Activated CD4-positive, alpha-beta T cell treated with anti-CD3 and anti-CD28 coated beads, Interleukin-2, amount 10 ng/mL, durations not matched to agents 24 days and 14 days (primary cell): ENCODE measurements at regions not wholly inside any gene's neighbourhood (a gene's known extent, or its start where the extent isn't known, plus 50 kb on each side); places are given as distances from the start of the nearest gene placed in this dataset.
"Not testable (repeated sequence)": the region's sequence is repeated elsewhere in the genome, so short reads cannot be mapped to it uniquely, and the experiment has no call there.

Source experiments
- DNase-seq: peaks from one replicate; pipeline ENCODE4 v3.0.0; 2022
- H3K27ac Mint-ChIP-seq: one replicate; pipeline ENCODE4 v1.8.0; 2022; ENCODE audit warnings: mild to moderate bottlenecking, mixed read lengths
- H3K27me3 Mint-ChIP-seq: one replicate; pipeline ENCODE4 v1.8.0; 2022; ENCODE audit warnings: mixed read lengths
- H3K36me3 Mint-ChIP-seq: one replicate; pipeline ENCODE4 v1.8.0; 2022; ENCODE audit warnings: low read depth, mild to moderate bottlenecking, mixed read lengths
- H3K4me1 Mint-ChIP-seq: one replicate; pipeline ENCODE4 v1.8.0; 2021; ENCODE audit warnings: mixed read lengths
- H3K4me3 Mint-ChIP-seq: one replicate; pipeline ENCODE4 v1.8.0; 2022; ENCODE audit warnings: mild to moderate bottlenecking, moderate library complexity, mixed read lengths
- H3K9me3 Mint-ChIP-seq: one replicate; pipeline ENCODE4 v1.8.0; 2021; ENCODE audit warnings: mixed read lengths
- intact Hi-C: fragments of 100-400 bp; cut with micrococcal nuclease; formaldehyde crosslinking; loops from one replicate; pipeline ENCODE4 v1.15.1; 2023

DNA sequence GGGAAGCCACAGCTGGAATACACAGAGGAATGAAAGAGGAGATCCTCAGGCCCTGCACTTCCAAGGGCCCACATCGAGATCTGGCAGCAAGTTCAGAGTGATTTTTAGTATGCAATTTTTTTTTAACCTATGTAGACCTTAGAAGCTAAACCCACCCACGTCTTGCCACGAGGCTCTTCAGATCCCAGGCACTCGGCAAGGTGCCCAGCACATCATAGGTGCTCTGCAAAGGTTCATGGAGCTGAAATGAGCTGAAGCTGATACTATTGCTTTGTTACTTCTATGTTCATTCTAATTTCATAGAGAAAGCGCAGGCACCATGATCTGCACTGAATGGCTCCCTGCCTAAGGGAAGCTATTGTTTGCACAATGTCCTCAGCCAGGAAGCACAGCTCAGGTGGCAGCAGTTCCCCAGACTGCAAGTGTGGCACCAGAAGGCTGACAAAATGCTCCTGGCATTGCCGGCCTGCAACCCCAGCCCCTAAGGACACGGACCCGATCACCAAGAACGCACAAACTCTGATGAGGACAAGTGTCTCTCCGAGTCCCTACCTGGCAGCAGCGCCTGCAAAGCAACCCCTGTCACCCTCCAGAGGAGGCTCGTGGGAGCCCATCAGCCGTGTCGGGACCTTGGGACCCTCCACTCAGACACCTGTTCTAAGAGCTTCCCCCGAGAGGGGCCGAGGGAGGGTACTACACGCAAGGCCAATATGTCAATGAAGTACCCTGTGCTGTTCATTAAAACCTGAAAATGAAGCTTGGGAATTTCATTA, 264.2 kb downstream of the NPHP4 start:
- no peaks in the 10 kb centered on the region for H3K4me1 Mint-ChIP-seq
- intact Hi-C loops: no loop called here
- H3K4me3 Mint-ChIP-seq: no peak overlapping the region
- H3K27ac Mint-ChIP-seq: no peak overlapping the region
- H3K27me3 Mint-ChIP-seq: no peaks in the 10 kb centered on the region
- no peak for DNase-seq
- no peaks in the 10 kb centered on the region for H3K9me3 Mint-ChIP-seq
- no peaks in the 10 kb centered on the region for H3K36me3 Mint-ChIP-seq

DNA sequence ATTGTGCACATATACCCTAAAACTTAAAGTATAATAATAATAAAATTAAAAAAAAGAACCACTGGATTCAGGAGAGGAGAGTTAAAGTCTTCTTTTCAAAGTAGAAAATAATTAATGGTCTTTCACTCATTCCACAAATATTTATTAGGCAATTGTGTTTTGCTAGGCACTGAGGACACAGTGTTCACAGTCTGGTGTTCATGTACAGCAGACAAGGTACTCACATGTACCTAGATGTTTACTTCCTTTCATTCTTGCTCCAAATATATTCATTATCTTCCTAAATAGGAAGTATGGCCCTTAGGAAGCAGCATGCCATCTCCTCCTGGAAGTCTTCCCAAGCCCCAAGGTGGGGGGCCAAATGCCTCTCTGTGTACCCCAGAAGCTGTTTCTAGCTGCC, 265.0 kb downstream of the NPHP4 start:
- Mint-ChIP-seq H3K4me1 (no peaks in the 10 kb centered on the region), H3K27ac (no peak overlapping the region), H3K4me3 (no peak overlapping the region), H3K36me3 (no peaks in the 10 kb centered on the region), H3K9me3 (no peaks in the 10 kb centered on the region), H3K27me3 (no peaks in the 10 kb centered on the region)
- intact Hi-C loops: no loop called here
- DNase-seq: no peak

DNA sequence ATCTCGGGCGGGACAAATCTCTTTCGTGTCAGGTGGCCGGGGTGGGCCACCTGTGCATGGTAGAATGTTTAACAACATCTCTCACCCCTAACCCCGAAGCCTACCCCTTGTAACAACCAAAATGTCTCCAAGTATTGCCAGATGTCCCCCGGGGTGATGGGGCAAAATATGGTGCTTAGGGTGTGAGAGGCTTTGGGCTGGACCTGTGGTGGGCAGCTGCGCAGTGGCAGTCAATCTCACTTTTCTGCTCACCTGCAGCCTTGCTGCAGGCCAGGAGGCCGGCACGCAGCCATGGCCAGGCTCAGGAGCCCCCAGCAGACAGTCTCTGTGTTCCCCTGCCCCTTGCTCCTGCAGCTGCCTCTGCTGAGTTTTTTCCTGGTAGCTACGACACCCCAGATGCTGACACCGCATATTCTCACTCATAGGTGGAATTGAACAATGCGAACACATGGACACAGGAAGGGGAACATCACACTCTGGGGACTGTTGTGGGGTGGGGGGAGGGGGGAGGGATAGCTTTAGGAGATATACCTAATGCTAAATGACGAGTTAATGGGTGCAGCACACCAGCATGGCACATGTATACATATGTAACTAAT, 265.5 kb downstream of the NPHP4 start:
- H3K27ac Mint-ChIP-seq, H3K36me3 Mint-ChIP-seq, H3K4me3 Mint-ChIP-seq, H3K9me3 Mint-ChIP-seq, DNase-seq, H3K4me1 Mint-ChIP-seq, intact Hi-C loops, H3K27me3 Mint-ChIP-seq: not testable (repeated sequence)

DNA sequence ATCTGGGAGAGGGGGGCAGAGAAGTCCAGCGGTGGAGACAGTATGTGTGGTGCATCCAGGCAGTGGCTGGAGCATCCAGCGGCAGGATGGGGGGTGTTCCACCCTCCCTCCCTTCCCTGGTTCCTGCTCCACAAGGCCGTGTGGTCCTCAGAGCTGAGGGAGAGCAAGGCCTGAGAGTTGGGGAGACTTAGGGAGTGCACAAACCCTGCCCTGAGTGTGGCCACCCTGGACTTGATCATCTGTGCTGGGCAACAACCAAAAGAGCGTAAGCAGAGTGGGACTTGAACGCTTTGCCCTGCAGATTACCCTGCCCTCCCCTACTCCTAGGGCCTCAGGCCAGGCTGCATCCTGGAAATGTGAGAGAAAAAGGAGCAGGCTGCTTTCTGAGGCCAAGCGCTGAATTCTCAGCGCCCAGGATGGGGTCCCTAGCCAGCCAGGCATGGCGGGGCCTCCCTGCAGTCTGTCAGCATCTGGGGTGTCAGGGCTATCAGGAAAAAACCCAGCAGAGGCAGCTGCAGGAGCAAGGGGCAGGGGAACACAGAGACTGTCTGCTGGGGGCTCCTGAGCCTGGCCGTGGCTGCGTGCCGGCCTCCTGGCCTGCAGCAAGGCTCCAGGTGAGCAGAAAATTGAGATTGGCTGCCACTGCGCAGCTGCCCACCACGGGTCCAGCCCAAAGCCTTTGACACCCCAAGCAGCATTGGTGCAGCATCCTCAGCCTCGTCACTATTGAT, 266.2 kb downstream of the NPHP4 start:
- H3K27ac Mint-ChIP-seq: no peak overlapping the region
- no peak for DNase-seq
- no peaks in the 10 kb centered on the region for H3K9me3 Mint-ChIP-seq
- H3K4me3 Mint-ChIP-seq: no peak overlapping the region
- intact Hi-C loops: no loop called here
- no peaks in the 10 kb centered on the region for H3K27me3 Mint-ChIP-seq
- no peaks in the 10 kb centered on the region for H3K4me1 Mint-ChIP-seq
- H3K36me3 Mint-ChIP-seq: no peaks in the 10 kb centered on the region

DNA sequence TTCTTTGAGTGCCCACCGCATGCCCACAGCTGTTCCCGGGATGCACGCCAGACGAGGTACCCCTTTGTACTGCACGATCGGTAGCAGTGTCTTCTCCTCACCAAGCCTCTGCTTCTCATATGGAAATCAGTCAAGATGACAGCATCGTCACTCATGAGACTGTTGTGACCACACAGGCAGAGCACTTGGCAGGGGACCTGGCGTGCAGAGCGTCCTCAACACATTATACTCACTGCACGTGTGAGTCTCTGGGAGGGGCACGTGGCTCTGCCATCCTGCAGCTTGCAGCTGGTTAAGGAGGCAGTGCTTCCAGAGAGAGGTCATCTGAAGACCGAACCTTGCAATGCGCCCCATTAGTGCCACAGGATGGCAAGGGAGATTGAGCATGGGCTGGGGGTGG, 266.8 kb downstream of the NPHP4 start:
- intact Hi-C loops: no loop called here
- Mint-ChIP-seq H3K27me3 (no peaks in the 10 kb centered on the region), H3K4me3 (no peak overlapping the region), H3K27ac (no peak overlapping the region), H3K36me3 (no peaks in the 10 kb centered on the region), H3K4me1 (no peaks in the 10 kb centered on the region), H3K9me3 (no peaks in the 10 kb centered on the region)
- no peak for DNase-seq

DNA sequence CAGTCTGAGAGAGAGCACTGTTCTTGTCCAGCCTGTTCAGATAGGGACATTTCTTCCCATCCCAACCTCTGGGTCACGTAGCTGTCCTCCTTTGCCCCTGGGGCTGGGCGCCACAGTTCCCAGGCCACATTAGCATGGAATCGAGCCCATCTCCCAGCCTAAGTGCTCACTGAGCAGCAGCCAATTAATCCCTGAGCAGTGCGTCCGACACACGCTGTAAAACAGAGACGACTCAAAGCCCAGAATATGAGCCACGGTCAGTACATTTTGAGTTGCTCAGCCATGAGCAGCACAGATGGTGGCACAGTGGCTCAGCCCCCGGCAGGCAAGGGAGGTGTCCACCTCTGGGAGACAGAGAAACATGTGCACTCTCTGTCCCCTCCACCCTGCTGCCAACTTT, 267.4 kb downstream of the NPHP4 start:
- no peak overlapping the region for H3K4me3 Mint-ChIP-seq
- H3K27me3 Mint-ChIP-seq: no peaks in the 10 kb centered on the region
- no peaks in the 10 kb centered on the region for H3K9me3 Mint-ChIP-seq
- H3K36me3 Mint-ChIP-seq: no peaks in the 10 kb centered on the region
- no peaks in the 10 kb centered on the region for H3K4me1 Mint-ChIP-seq
- no peak for DNase-seq
- H3K27ac Mint-ChIP-seq: no peak overlapping the region
- intact Hi-C loops: no loop called here

DNA sequence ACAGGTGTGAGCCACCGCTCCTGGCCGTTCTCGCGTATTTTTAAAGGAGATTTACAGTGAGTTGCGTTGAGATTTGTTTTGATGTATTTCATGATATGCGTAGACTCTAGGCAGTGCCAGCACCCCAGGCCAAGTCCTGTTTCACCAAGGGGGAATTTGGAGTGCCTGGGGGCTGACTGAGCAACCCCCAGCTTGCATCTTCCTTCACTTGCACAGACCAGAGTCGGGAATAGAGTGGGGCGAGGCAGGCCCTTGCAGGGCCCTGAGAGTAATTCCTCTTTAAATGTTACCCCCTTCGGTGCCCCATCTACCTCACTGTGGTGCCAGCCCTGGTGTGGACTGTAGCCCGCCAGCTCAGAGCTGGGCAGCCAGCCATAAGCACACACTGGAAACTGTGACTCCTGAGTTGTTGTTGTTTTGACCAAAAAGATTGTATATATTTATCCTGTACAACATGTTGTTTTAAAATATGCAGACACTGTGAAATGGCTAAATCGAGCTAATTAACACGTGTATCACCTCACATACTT, 269.5 kb downstream of the NPHP4 start:
- DNase-seq: no peak
- Mint-ChIP-seq H3K36me3 (no peaks in the 10 kb centered on the region), H3K4me3 (no peak overlapping the region), H3K9me3 (no peaks in the 10 kb centered on the region), H3K27ac (no peak overlapping the region), H3K4me1 (no peaks in the 10 kb centered on the region), H3K27me3 (no peaks in the 10 kb centered on the region)
- intact Hi-C loops: no loop called here

DNA sequence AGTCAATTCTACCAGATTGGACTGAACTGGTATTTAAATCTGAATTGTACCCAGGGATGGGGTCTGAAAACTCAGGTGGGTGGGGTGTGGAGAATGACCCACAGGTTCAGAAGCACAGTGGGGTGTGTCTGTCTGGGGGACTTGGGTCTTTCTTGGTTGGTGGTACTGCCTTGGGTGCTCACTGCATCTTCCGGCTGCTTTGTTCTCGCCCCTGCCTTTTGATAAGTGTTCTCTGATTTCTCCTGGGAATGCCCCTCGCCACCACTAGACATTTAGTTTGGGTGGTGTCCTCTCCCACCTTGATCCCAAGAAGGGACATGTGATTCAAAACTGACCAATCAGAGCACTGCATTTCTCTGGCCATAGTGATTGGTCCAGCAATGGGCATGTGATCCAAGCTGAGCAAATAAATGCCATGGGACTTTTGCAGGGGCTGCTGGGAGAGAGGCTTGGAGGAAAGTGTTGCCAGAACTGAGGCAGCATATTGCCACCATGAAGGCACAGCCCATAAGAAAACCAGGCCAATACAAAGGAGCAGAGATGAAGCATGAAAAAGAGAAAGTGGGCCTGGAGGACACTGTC, 270.5 kb downstream of the NPHP4 start:
- no peaks in the 10 kb centered on the region for H3K36me3 Mint-ChIP-seq
- H3K4me3 Mint-ChIP-seq: no peak overlapping the region
- intact Hi-C loops: no loop called here
- DNase-seq: no peak
- no peaks in the 10 kb centered on the region for H3K9me3 Mint-ChIP-seq
- H3K27me3 Mint-ChIP-seq: peaks cover 1% of the 10 kb centered on the region
- no peaks in the 10 kb centered on the region for H3K4me1 Mint-ChIP-seq
- no peak overlapping the region for H3K27ac Mint-ChIP-seq

DNA sequence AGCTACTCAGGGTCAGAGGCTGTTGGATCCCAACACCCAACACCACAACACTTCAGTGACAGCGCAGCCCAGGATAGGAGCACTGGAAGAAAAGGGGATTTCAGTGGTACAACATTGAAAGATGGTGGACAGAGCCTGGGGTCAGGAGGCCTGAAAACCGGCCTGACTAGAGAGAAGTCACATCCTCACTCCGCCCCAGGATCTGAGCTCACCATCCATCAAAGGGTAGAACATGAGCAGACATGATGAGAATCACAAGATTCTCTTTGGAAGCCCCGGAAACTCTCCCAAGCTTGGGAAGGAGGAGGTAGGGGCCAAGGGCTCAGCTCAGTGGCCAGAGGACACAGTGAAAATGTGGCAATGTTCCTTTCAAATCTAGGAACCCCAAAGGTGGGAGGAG, 271.3 kb downstream of the NPHP4 start:
- Mint-ChIP-seq H3K27me3 (peaks cover 3% of the 10 kb centered on the region), H3K36me3 (no peaks in the 10 kb centered on the region), H3K27ac (no peak overlapping the region), H3K4me1 (no peaks in the 10 kb centered on the region), H3K4me3 (no peak overlapping the region), H3K9me3 (no peaks in the 10 kb centered on the region)
- DNase-seq: no peak
- intact Hi-C loops: no loop called here

DNA sequence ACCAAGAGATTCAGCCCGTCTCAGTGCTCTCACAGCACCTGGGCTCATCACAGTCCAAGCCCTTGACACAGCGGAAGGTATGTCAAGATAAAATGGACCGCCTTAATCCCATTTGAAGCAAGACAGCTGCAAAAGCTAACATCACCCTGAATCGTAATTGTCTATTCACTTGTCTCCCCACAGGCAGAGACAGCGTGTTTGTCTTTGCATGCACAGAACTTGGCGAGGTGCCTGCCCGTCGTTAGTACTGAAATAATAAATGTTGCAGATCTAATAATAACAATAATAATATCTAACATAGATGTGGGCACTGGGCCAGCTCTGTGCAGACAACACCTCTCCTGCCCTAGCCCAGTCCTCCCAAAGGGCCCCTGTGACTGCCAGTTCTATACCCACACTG, 271.7 kb downstream of the NPHP4 start:
- H3K9me3 Mint-ChIP-seq: no peaks in the 10 kb centered on the region
- no peaks in the 10 kb centered on the region for H3K4me1 Mint-ChIP-seq
- no peak for DNase-seq
- no peaks in the 10 kb centered on the region for H3K36me3 Mint-ChIP-seq
- no peak overlapping the region for H3K4me3 Mint-ChIP-seq
- H3K27ac Mint-ChIP-seq: no peak overlapping the region
- H3K27me3 Mint-ChIP-seq: peaks cover 3% of the 10 kb centered on the region
- intact Hi-C loops: no loop called here

DNA sequence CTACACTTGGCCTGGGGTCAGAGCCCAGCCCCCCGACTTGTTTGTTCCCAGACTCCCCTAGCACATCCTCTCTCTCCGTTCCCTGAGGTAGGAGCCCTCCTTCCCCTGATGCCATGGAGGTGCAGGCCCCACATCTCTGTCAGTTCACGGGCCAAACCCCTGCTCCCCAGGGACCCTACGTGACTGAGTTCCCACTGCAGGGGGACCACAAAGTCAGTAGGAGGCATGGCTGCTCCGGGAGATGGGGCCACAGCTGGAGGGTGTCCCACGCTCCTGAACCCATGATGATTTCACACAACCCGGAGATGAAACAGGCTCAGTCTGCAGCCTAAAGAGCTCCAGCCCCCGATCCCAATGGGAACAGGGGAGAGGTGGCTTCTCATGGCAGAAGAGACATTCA, 272.2 kb downstream of the NPHP4 start:
- Mint-ChIP-seq H3K27ac (no peak overlapping the region), H3K4me3 (no peak overlapping the region), H3K9me3 (no peaks in the 10 kb centered on the region), H3K27me3 (peaks cover 3% of the 10 kb centered on the region), H3K4me1 (no peaks in the 10 kb centered on the region), H3K36me3 (no peaks in the 10 kb centered on the region)
- DNase-seq: no peak
- intact Hi-C loops: no loop called here

DNA sequence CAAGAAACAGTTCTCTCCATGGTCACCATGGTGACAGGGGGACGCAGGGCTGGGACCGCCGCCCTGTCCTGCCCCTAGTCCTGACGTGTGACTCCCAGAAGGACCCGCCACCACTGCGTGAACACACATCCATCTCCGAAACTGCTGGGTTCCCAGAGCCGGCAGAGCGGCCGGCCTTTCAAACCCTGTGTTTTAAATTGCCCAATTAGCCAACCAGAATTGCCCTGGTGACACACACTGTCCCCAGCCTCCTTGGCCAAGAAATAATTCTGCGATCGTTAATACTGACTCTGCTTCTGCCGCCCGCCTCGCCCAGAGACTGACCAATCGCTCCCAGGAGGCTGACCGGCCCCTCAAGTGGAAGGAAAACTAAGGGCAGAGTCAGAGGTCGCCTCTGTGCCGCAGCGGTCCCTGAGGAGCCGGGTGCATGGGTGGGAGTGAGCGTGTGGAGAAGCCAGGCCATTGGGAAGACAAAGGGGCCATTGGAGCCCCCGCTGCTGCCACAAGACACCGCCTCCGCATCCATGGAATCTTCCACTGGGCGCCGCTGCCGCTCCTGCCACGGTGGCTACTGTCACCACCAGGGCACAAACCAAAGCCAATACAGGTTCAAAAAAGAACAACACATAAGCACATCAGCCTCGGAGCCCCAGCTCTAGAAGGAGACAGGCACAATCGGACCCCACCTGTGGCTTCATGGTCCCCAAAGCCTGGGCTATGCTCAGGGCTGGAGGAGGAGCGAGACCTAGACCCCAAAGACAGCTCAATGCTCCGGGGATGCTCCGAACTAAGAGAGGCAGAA, 273.2 kb downstream of the NPHP4 start:
- Mint-ChIP-seq H3K9me3 (no peaks in the 10 kb centered on the region), H3K27me3 (peaks cover 3% of the 10 kb centered on the region), H3K36me3 (no peaks in the 10 kb centered on the region), H3K4me3 (no peak overlapping the region), H3K4me1 (no peaks in the 10 kb centered on the region), H3K27ac (no peak overlapping the region)
- DNase-seq: no peak
- intact Hi-C loops: no loop called here

DNA sequence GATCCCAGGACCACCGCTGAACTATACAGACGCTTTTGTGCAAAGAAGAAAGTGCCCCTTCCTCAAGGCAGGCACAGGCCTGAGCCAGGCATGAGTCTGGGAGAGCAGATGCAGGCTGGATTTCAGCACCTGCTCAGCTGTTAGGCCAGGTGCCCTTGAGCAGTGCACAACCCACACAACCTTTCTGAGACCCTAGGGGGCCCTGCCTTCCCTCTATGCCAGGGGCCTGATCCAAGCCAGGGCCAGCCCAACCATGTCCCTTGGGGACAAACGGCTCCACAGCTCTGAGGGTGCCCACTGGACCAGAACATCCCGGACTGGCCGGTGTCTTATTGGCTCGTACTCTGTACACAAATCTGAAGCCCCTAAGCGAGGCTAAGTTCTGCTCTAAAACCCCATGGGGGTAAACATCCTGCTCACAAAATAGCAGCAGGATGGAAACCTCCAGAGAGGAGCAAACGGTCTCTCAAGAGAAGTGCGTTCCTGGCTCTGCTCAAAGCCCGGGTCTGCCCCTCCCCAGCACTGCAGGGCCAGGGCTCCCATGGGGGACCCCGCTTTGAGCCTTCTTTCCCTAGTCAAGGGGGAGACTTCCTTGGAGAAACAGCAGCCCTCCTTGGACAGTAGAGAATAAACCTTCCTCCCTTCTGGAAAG, 275.1 kb downstream of the NPHP4 start:
- no peaks in the 10 kb centered on the region for H3K36me3 Mint-ChIP-seq
- DNase-seq: no peak

More for the DNA sequence above, 275.1 kb downstream of the NPHP4 start:
- Mint-ChIP-seq H3K27ac (no peak overlapping the region), H3K27me3 (peaks cover 3% of the 10 kb centered on the region), H3K9me3 (no peaks in the 10 kb centered on the region), H3K4me1 (no peaks in the 10 kb centered on the region), H3K4me3 (no peak overlapping the region)
- intact Hi-C loops: no loop called here
